ENCODE measurements at regions not wholly inside any gene's neighbourhood (a gene's known extent, or its start where the extent isn't known, plus 50 kb on each side); places are given as distances from the start of the nearest gene placed in this dataset.

DNA sequence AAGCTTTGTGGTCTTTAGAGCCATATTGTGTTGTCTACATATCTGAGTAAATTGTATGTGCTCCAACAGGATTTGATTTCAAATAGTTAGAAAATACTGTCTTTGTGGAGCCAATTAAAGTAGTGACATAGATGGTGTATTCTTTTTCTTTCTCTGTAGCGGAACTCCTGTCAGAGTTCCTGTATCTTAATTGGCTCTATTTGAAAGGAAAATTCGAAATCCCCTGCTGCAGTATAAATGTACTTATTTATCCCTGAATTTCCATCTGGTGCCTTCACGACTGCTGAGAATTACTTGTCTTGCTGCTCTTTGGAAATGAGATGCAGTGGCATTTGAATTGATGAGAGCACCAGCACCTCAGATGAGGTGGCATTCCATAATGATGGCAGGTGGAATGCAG lies 546.7 kb upstream of the SGCD start:
- TF ChIP-seq, protein P1, sequence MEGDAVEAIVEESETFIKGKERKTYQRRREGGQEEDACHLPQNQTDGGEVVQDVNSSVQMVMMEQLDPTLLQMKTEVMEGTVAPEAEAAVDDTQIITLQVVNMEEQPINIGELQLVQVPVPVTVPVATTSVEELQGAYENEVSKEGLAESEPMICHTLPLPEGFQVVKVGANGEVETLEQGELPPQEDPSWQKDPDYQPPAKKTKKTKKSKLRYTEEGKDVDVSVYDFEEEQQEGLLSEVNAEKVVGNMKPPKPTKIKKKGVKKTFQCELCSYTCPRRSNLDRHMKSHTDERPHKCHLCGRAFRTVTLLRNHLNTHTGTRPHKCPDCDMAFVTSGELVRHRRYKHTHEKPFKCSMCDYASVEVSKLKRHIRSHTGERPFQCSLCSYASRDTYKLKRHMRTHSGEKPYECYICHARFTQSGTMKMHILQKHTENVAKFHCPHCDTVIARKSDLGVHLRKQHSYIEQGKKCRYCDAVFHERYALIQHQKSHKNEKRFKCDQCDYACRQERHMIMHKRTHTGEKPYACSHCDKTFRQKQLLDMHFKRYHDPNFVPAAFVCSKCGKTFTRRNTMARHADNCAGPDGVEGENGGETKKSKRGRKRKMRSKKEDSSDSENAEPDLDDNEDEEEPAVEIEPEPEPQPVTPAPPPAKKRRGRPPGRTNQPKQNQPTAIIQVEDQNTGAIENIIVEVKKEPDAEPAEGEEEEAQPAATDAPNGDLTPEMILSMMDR (IDR thresholded peaks at IDR 0.05): no peak
- TF ChIP-seq, protein P2, sequence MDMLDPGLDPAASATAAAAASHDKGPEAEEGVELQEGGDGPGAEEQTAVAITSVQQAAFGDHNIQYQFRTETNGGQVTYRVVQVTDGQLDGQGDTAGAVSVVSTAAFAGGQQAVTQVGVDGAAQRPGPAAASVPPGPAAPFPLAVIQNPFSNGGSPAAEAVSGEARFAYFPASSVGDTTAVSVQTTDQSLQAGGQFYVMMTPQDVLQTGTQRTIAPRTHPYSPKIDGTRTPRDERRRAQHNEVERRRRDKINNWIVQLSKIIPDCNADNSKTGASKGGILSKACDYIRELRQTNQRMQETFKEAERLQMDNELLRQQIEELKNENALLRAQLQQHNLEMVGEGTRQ (IDR thresholded peaks at IDR 0.05): no peak

All from A549 (cell line).